Spleen (tissue), 7 donors: ENCODE measurements at regions not wholly inside any gene's neighbourhood (a gene's known extent, or its start where the extent isn't known, plus 50 kb on each side); places are given as distances from the start of the nearest gene placed in this dataset.

ENCODE experiments used
- CTCF ChIP-seq, 11 experiments: fragments of 200-600 bp in 7 of 11; fragments of 450-650 bp in 4 of 11; sonication (generic) in 4 of 11; IDR thresholded peaks in 8 of 11; conservative IDR thresholded peaks in 3 of 11; 1 replicate in 7 of 11; 2 replicates in 4 of 11; pipeline versions ENCODE4 v1.4.0 to v1.8.0; 2016 to 2021; ENCODE audit warnings: antibody characterized with exemption in 11 of 11, inconsistent platforms in 4 of 11, mild to moderate bottlenecking in 1 of 11
- POLR2A ChIP-seq, 3 donors: fragments of 450-650 bp; IDR thresholded peaks; one replicate each; pipeline ENCODE4 v1.5.1; 2017; ENCODE audit warnings: antibody characterized with exemption in 3 of 3, mild to moderate bottlenecking in 1 of 3
- POLR2AphosphoS5 ChIP-seq, 3 donors: sonication (generic); formaldehyde crosslinking; IDR thresholded peaks; one replicate each; pipeline ENCODE4 v1.5.1; 2017; ENCODE audit warnings: antibody characterized with exemption in 3 of 3
- donor health status: DM: no; HTN: no; CAD: no; lungs with moderate emphysema.
- donor health status: DM: no; HTN: no; CAD: no.
- donor health status: DM: no; HTN: no; CAD: no.

- TF ChIP-seq CTCF (IDR thresholded peaks at IDR 0.05 in 8 of 11, conservative IDR thresholded peaks at IDR 0.05 in 3 of 11) (no peak), POLR2AphosphoS5 (IDR thresholded peaks at IDR 0.05) (no peak), POLR2A (IDR thresholded peaks at IDR 0.05) (no peak)
Measured at GRCh38 chr4:114332119-114332518, 266.5 kb upstream of the UGT8 start.
